ENCODE measurements at regions not wholly inside any gene's neighbourhood (a gene's known extent, or its start where the extent isn't known, plus 50 kb on each side); places are given as distances from the start of the nearest gene placed in this dataset.

DNA sequence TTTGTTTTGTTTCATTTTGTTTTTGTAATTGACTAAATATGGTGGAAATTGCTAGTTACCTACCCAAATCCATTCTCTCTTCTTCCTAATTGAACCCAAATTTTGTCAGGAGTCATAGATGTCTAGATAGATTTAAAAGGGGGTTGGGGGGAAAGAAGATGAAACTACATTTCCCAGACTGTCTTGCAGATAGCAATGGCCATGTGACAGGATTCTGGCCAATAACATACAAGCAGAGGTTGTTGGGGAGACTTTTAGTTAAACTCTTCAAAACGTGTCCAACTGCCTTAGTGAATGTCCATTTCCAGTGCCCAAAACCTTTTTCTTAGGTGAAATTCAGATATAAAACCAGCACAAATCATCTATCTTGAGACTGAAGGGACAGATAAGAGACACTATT is 583.9 kb upstream of the API5 start:
- CTCF ChIA-PET (ENCODE audit: partially characterized antibody) = no interaction called here
- H3K36me3 ChIP-seq (ENCODE audit: insufficient read depth, low read length) = no peaks in the 10 kb centered on the region
- H3K4me1 ChIP-seq (ENCODE audit: insufficient read depth, low read length) = no peaks in the 10 kb centered on the region

GRCh38 chr11:42762348-42762747 is 549.4 kb upstream of the API5 start:
- peaks cover 0 to 4% (median 1%) of the 10 kb centered on the region in 8 donors for H3K9me3 Mint-ChIP-seq
- no peaks in the 10 kb centered on the region for H3K4me1 Mint-ChIP-seq
- H3K27ac ChIP-seq (ENCODE audit: low read depth, low read length) = no peak overlapping the region
- H3K27me3 ChIP-seq (ENCODE audit: insufficient read depth, low read length) = no peaks in the 10 kb centered on the region
- DNase-seq = no peak
- no peaks in the 10 kb centered on the region for H3K27me3 Mint-ChIP-seq
- H3K9me3 ChIP-seq (ENCODE audit: control insufficient read depth in 1 of 2, low read length in 2 of 2) = no peaks in the 10 kb centered on the region
- intact Hi-C loops (cut with micrococcal nuclease) = no loop called here
- H3K4me3 ChIP-seq (ENCODE audit: low read length in 2 of 2) = no peak overlapping the region
- H3K4me3 Mint-ChIP-seq = no peak overlapping the region
- no peaks in the 10 kb centered on the region for H3K36me3 ChIP-seq (ENCODE audit: insufficient read depth, low read length)
- no peaks in the 10 kb centered on the region for H3K4me1 ChIP-seq (ENCODE audit: insufficient read depth, low read length)
- no peaks in the 10 kb centered on the region for H3K36me3 Mint-ChIP-seq
- ChIA-PET CTCF (ENCODE audit: partially characterized antibody) (no interaction called here), POLR2A (ENCODE audit: partially characterized antibody) (no interaction called here)
- H3K27ac Mint-ChIP-seq = no peak overlapping the region

More for the DNA sequence above, 583.9 kb upstream of the API5 start:
- Mint-ChIP-seq H3K27ac (no peak overlapping the region), H3K4me1 (no peaks in the 10 kb centered on the region), H3K36me3 (no peaks in the 10 kb centered on the region), H3K27me3 (no peaks in the 10 kb centered on the region), H3K9me3 (peaks cover 0 to 17% (median 2%) of the 10 kb centered on the region in 8 donors), H3K4me3 (no peak overlapping the region)
- no peak for DNase-seq
- H3K9me3 ChIP-seq (ENCODE audit: control insufficient read depth in 1 of 2, low read length in 2 of 2) = no peaks in the 10 kb centered on the region
- intact Hi-C loops (cut with micrococcal nuclease) = no loop called here
- H3K27me3 ChIP-seq (ENCODE audit: insufficient read depth, low read length) = no peaks in the 10 kb centered on the region
- H3K4me3 ChIP-seq (ENCODE audit: low read length in 2 of 2) = no peak overlapping the region
- POLR2A ChIA-PET (ENCODE audit: partially characterized antibody) = no interaction called here
- H3K27ac ChIP-seq (ENCODE audit: low read depth, low read length) = no peak overlapping the region

- Mint-ChIP-seq H3K9me3 (peaks cover 0 to 4% (median 0%) of the 10 kb centered on the region in 8 donors), H3K27ac (peak overlapping the region in 1 of 7 donors; percentile 44), H3K27me3 (no peaks in the 10 kb centered on the region), H3K4me1 (no peaks in the 10 kb centered on the region), H3K4me3 (no peak overlapping the region), H3K36me3 (no peaks in the 10 kb centered on the region)
- H3K4me3 ChIP-seq (ENCODE audit: low read length in 2 of 2) = no peak overlapping the region
- H3K27ac ChIP-seq (ENCODE audit: low read depth, low read length) = no peak overlapping the region
- no peaks in the 10 kb centered on the region for H3K4me1 ChIP-seq (ENCODE audit: insufficient read depth, low read length)
- intact Hi-C loops (cut with micrococcal nuclease) = no loop called here
- H3K9me3 ChIP-seq (ENCODE audit: control insufficient read depth in 1 of 2, low read length in 2 of 2) = no peaks in the 10 kb centered on the region
- POLR2A ChIA-PET (ENCODE audit: partially characterized antibody) = no interaction called here
- no peaks in the 10 kb centered on the region for H3K36me3 ChIP-seq (ENCODE audit: insufficient read depth, low read length)
- DNase-seq = no peak
- CTCF ChIA-PET (ENCODE audit: partially characterized antibody) = interaction anchor here (1.0 kb wide), 1 partner anchor 8 kb away, joined by 3 read pairs; no protein-coding TSS in a partner anchor
- H3K27me3 ChIP-seq (ENCODE audit: insufficient read depth, low read length) = no peaks in the 10 kb centered on the region
Measured at GRCh38 chr11:42764936-42765335, 546.9 kb upstream of the API5 start.

GRCh38 chr11:42768576-42768975 is 543.2 kb upstream of the API5 start:
- DNase-seq = no peak
- POLR2A ChIA-PET (ENCODE audit: partially characterized antibody) = no interaction called here
- Mint-ChIP-seq H3K27ac (no peak overlapping the region), H3K9me3 (peaks cover 0 to 5% (median 1%) of the 10 kb centered on the region in 8 donors), H3K36me3 (no peaks in the 10 kb centered on the region), H3K27me3 (no peaks in the 10 kb centered on the region), H3K4me1 (no peaks in the 10 kb centered on the region), H3K4me3 (no peak overlapping the region)
- H3K9me3 ChIP-seq (ENCODE audit: control insufficient read depth in 1 of 2, low read length in 2 of 2) = no peaks in the 10 kb centered on the region
- intact Hi-C loops (cut with micrococcal nuclease) = no loop called here
- no peaks in the 10 kb centered on the region for H3K27me3 ChIP-seq (ENCODE audit: insufficient read depth, low read length)
- H3K27ac ChIP-seq (ENCODE audit: low read depth, low read length) = no peak overlapping the region
- no peaks in the 10 kb centered on the region for H3K4me1 ChIP-seq (ENCODE audit: insufficient read depth, low read length)
- no peaks in the 10 kb centered on the region for H3K36me3 ChIP-seq (ENCODE audit: insufficient read depth, low read length)
- CTCF ChIA-PET (ENCODE audit: partially characterized antibody) = no interaction called here
- no peak overlapping the region for H3K4me3 ChIP-seq (ENCODE audit: low read length in 2 of 2)

GRCh38 chr11:42770444-42771065 is 541.2 kb upstream of the API5 start:
- no peaks in the 10 kb centered on the region for H3K4me1 ChIP-seq (ENCODE audit: insufficient read depth, low read length)
- no peaks in the 10 kb centered on the region for H3K36me3 Mint-ChIP-seq
- no peak overlapping the region for H3K4me3 ChIP-seq (ENCODE audit: low read length in 2 of 2)
- no peaks in the 10 kb centered on the region for H3K27me3 Mint-ChIP-seq
- peaks cover 0 to 7% (median 3%) of the 10 kb centered on the region in 8 donors for H3K9me3 Mint-ChIP-seq
- H3K27me3 ChIP-seq (ENCODE audit: insufficient read depth, low read length) = no peaks in the 10 kb centered on the region
- no peak for DNase-seq
- intact Hi-C loops (cut with micrococcal nuclease) = loop anchor here (5.0 kb wide), 1 partner anchor 512 kb away; no protein-coding TSS in a partner anchor
- H3K27ac Mint-ChIP-seq = no peak overlapping the region
- no peaks in the 10 kb centered on the region for H3K9me3 ChIP-seq (ENCODE audit: control insufficient read depth in 1 of 2, low read length in 2 of 2)
- ChIA-PET CTCF (ENCODE audit: partially characterized antibody) (no interaction called here), POLR2A (ENCODE audit: partially characterized antibody) (no interaction called here)
- no peaks in the 10 kb centered on the region for H3K36me3 ChIP-seq (ENCODE audit: insufficient read depth, low read length)
- no peak overlapping the region for H3K4me3 Mint-ChIP-seq
- no peak overlapping the region for H3K27ac ChIP-seq (ENCODE audit: low read depth, low read length)
- H3K4me1 Mint-ChIP-seq = no peaks in the 10 kb centered on the region

DNA sequence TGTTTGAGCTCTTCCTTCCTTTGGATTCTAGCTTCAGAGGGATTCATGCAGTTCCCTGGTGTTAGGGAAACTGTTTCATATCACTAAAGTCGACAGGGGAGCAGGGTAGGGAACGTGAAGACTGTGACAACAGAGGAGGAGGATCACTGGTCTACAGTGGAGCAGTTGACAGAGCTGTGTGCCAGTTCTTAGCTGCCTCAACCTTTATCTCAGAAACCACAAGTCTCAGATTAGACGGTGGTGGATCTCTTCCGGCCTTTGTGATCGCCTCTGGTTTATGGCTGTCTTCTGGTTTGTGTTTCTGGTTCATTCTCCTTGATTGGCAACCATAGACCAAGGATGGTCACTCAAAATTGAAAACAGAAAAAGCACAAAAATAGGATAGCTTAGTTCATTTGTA is 538.9 kb upstream of the API5 start:
- H3K27me3 Mint-ChIP-seq = no peaks in the 10 kb centered on the region
- no peaks in the 10 kb centered on the region for H3K4me1 Mint-ChIP-seq
- H3K36me3 Mint-ChIP-seq = no peaks in the 10 kb centered on the region
- CTCF ChIA-PET (ENCODE audit: partially characterized antibody) = interaction anchor here (1.5 kb wide), 1 partner anchor 8 kb away, joined by 3 read pairs; no protein-coding TSS in a partner anchor
- Histone ChIP-seq H3K27ac (ENCODE audit: low read depth, low read length) (no peak overlapping the region), H3K4me1 (ENCODE audit: insufficient read depth, low read length) (no peaks in the 10 kb centered on the region), H3K36me3 (ENCODE audit: insufficient read depth, low read length) (no peaks in the 10 kb centered on the region), H3K9me3 (ENCODE audit: control insufficient read depth in 1 of 2, low read length in 2 of 2) (no peaks in the 10 kb centered on the region), H3K27me3 (ENCODE audit: insufficient read depth, low read length) (no peaks in the 10 kb centered on the region), H3K4me3 (ENCODE audit: low read length in 2 of 2) (no peak overlapping the region)
- no peak overlapping the region for H3K4me3 Mint-ChIP-seq
- intact Hi-C loops (cut with micrococcal nuclease) = loop anchor here (5.0 kb wide), 1 partner anchor 509 kb away; no protein-coding TSS in a partner anchor
- POLR2A ChIA-PET (ENCODE audit: partially characterized antibody) = no interaction called here
- no peak overlapping the region for H3K27ac Mint-ChIP-seq
- peaks cover 0 to 7% (median 3%) of the 10 kb centered on the region in 8 donors for H3K9me3 Mint-ChIP-seq
- no peak for DNase-seq

GRCh38 chr11:42773729-42774128 is 538.1 kb upstream of the API5 start:
- H3K36me3 Mint-ChIP-seq = no peaks in the 10 kb centered on the region
- H3K27me3 ChIP-seq (ENCODE audit: insufficient read depth, low read length) = no peaks in the 10 kb centered on the region
- H3K9me3 ChIP-seq (ENCODE audit: control insufficient read depth in 1 of 2, low read length in 2 of 2) = no peaks in the 10 kb centered on the region
- no peaks in the 10 kb centered on the region for H3K4me1 ChIP-seq (ENCODE audit: insufficient read depth, low read length)
- no peak overlapping the region for H3K4me3 Mint-ChIP-seq
- intact Hi-C loops (cut with micrococcal nuclease) = loop anchor here (5.0 kb wide), 1 partner anchor 509 kb away; no protein-coding TSS in a partner anchor
- no peaks in the 10 kb centered on the region for H3K4me1 Mint-ChIP-seq
- H3K27ac ChIP-seq (ENCODE audit: low read depth, low read length) = no peak overlapping the region
- ChIA-PET CTCF (ENCODE audit: partially characterized antibody) (interaction anchor here (1.5 kb wide), 1 partner anchor 9 kb away, joined by 3 read pairs; no protein-coding TSS in a partner anchor), POLR2A (ENCODE audit: partially characterized antibody) (no interaction called here)
- no peaks in the 10 kb centered on the region for H3K36me3 ChIP-seq (ENCODE audit: insufficient read depth, low read length)
- peaks cover 0 to 7% (median 3%) of the 10 kb centered on the region in 8 donors for H3K9me3 Mint-ChIP-seq
- H3K4me3 ChIP-seq (ENCODE audit: low read length in 2 of 2) = no peak overlapping the region
- H3K27me3 Mint-ChIP-seq = no peaks in the 10 kb centered on the region
- no peak for DNase-seq
- no peak overlapping the region for H3K27ac Mint-ChIP-seq
